K562 (cell line): ENCODE measurements at regions not wholly inside any gene's neighbourhood (a gene's known extent, or its start where the extent isn't known, plus 50 kb on each side); places are given as distances from the start of the nearest gene placed in this dataset.

Experiments used
- ATAC-seq: fragments of 200-7000 bp; cut with Tn5 transposase; 3 replicates; pipeline ENCODE4 v1.9.1; 2020; ENCODE audit warnings: moderate library complexity
- BruUV-seq: library from RNA; stranded (reverse); fragments of 400-500 nt; replicated peaks from 2 replicates; lab custom pipeline; 2021; lab: Mats Ljungman, UMichigan
- CTCF ChIA-PET: fragments of 300-600 bp; formaldehyde crosslinking; extraction: SDS; loops from one replicate; lab custom pipeline; 2021; ENCODE audit warnings: low intra/inter-chr PET ratio; lab: Yijun Ruan, JAX
- POLR2A ChIA-PET: fragments of 300-600, 350-650 bp; sonication (Branson Sonifier 250); formaldehyde crosslinking; extraction: SDS; loops from one replicate; lab custom pipeline; 2021; ENCODE audit warnings: antibody characterized with exemption, inconsistent platforms; lab: Yijun Ruan, JAX
- DNase-seq, 4 experiments: peaks; one replicate each; pipeline versions ENCODE4 v3.0.0 to v3.0.0-alpha.2; 2011 to 2018; ENCODE audit warnings: low spot score in 3 of 4, mixed read lengths in 3 of 4; ENCODE audit errors: extremely low read depth in 1 of 4
- FAIRE-seq: peaks from 2 replicates; lab custom pipeline; 2011; peaks lifted over from hg19 to GRCh38; lab: Jason Lieb, UNC
- H2AFZ ChIP-seq: 2 replicates; pipeline ENCODE4 v1.6.0; 2011; ENCODE audit warnings: low read depth, low read length, control low read depth, inconsistent platforms
- H3K27ac ChIP-seq: fragments of 200-600 bp; 3 replicates; pipeline ENCODE4 v1.8.0; 2011; ENCODE audit warnings: low read depth, mild to moderate bottlenecking, control low read depth, inconsistent platforms, low read length, moderate library complexity, mixed read lengths; ENCODE audit errors: extremely low read depth
- H3K27me3 ChIP-seq, 2 experiments: fragments of 300-600 bp in 1 of 2; 2 replicates in 1 of 2; 3 replicates in 1 of 2; pipeline versions ENCODE4 v1.6.0 to v1.8.0; 2011; ENCODE audit warnings: inconsistent platforms in 2 of 2, low read length in 2 of 2, mild to moderate bottlenecking in 1 of 2, mixed read lengths in 1 of 2, moderate library complexity in 1 of 2; ENCODE audit not compliant: control insufficient read depth in 2 of 2, insufficient read depth in 2 of 2
- H3K36me3 ChIP-seq: fragments of 300-600 bp; 3 replicates; pipeline ENCODE4 v1.8.0; 2011; ENCODE audit warnings: mild to moderate bottlenecking, low read length, inconsistent platforms; ENCODE audit not compliant: control insufficient read depth, insufficient read depth
- H3K4me1 ChIP-seq, 2 experiments: fragments of 200-600 bp in 1 of 2; replicated peaks in 1 of 2; 2 replicates in 1 of 2; 3 replicates in 1 of 2; pipeline versions ENCODE4 v1.5.1 to v1.8.0; 2011; ENCODE audit warnings: inconsistent platforms in 2 of 2, low read length in 2 of 2, mild to moderate bottlenecking in 1 of 2, mixed read lengths in 1 of 2, moderate library complexity in 1 of 2; ENCODE audit not compliant: control insufficient read depth in 2 of 2, insufficient read depth in 2 of 2
- H3K4me2 ChIP-seq: 2 replicates; pipeline ENCODE4 v1.6.1; 2011; ENCODE audit warnings: low read length, control low read depth, inconsistent platforms, mixed read lengths; ENCODE audit not compliant: insufficient read depth
- H3K4me3 ChIP-seq: fragments of 200-600 bp; sonication (generic), shearing (Covaris generic); 2 replicates; pipeline ENCODE4 v1.5.1; 2016; ENCODE audit warnings: control low read depth, inconsistent platforms
- H3K79me2 ChIP-seq: fragments of 200-600 bp; 3 replicates; pipeline ENCODE4 v1.8.0; 2011; ENCODE audit warnings: low read length, inconsistent platforms; ENCODE audit not compliant: control insufficient read depth, insufficient read depth
- H3K9ac ChIP-seq, 2 experiments: 2 replicates each; pipeline versions ENCODE4 v1.6.0 to v1.6.1; 2011; ENCODE audit warnings: low read depth in 2 of 2, low read length in 2 of 2, control low read depth in 1 of 2, inconsistent platforms in 1 of 2, mild to moderate bottlenecking in 1 of 2, mixed read lengths in 1 of 2; ENCODE audit not compliant: insufficient read depth in 1 of 2
- H3K9me1 ChIP-seq: one replicate; pipeline ENCODE4 v1.6.0; 2011; ENCODE audit warnings: inconsistent platforms, mild to moderate bottlenecking, low read length, moderate library complexity; ENCODE audit not compliant: control insufficient read depth, insufficient read depth
- H3K9me3 ChIP-seq: replicated peaks from 2 replicates; pipeline ENCODE4 v1.5.1; 2011; ENCODE audit warnings: low read depth, low read length, inconsistent platforms; ENCODE audit not compliant: control insufficient read depth, insufficient read depth
- H4K20me1 ChIP-seq: replicated peaks from 2 replicates; pipeline ENCODE4 v1.6.1; 2011; ENCODE audit warnings: low read length, inconsistent platforms, mixed read lengths; ENCODE audit not compliant: control insufficient read depth, insufficient read depth
- CEBPB ChIP-seq: fragments of 450-650 bp; IDR thresholded peaks from 2 replicates; pipeline ENCODE4 v1.6.1; 2016; ENCODE audit warnings: missing genetic modification characterization, missing compliant biosample characterization
- CEBPG ChIP-seq, 3 experiments: fragments of 200-800 bp in 1 of 3; sonication (Bioruptor generic) in 1 of 3; sonication (generic) in 1 of 3; formaldehyde crosslinking in 1 of 3; IDR thresholded peaks in 2 of 3; conservative IDR thresholded peaks in 1 of 3; 2 replicates each; pipeline versions ENCODE4 v1.6.1 to v1.8.0; 2016 to 2022; ENCODE audit warnings: missing compliant biosample characterization in 2 of 3, missing genetic modification characterization in 2 of 3, mild to moderate bottlenecking in 1 of 3, missing genetic modification reagents in 1 of 3
- DMBX1 ChIP-seq: fragments of 250-450 bp; sonication (Bioruptor Pico); IDR thresholded peaks from 2 replicates; pipeline ENCODE4 v1.8.0; 2022; ENCODE audit warnings: inconsistent platforms, mild to moderate bottlenecking, moderate library complexity, borderline replicate concordance
- FOXP4 ChIP-seq: sonication (generic); formaldehyde crosslinking; IDR thresholded peaks from 2 replicates; pipeline ENCODE4 v1.8.0; 2022; ENCODE audit warnings: mild to moderate bottlenecking, missing genetic modification reagents, borderline replicate concordance
- MCM2 ChIP-seq: fragments of 450-650 bp; IDR thresholded peaks from 2 replicates; pipeline ENCODE4 v1.6.1; 2017; ENCODE audit warnings: low read depth, mild to moderate bottlenecking
- RFX1 ChIP-seq: fragments of 450-650 bp; IDR thresholded peaks from 2 replicates; pipeline ENCODE4 v1.6.1; 2016; ENCODE audit warnings: mild to moderate bottlenecking, moderate library complexity
- WGBS: fragments of 100-300 bp; shearing (Covaris generic); methylation state at CpG from one replicate; pipeline ENCODE4 v1.1.6; 2016; ENCODE audit warnings: low coverage, mixed read lengths; ENCODE audit not compliant: insufficient coverage; ENCODE audit errors: missing lambda C conversion rate; 5-methylcytosine and 5-hydroxymethylcytosine counted together
- in situ Hi-C: fragments of 300-500 bp; cut with MboI; formaldehyde crosslinking; loops from 4 replicates; pipeline ENCODE4 v1.15.0; 2018; ENCODE audit warnings: inconsistent platforms, mixed read lengths
- intact Hi-C: fragments of 100-400 bp; cut with micrococcal nuclease; formaldehyde crosslinking; loops from 2 replicates; pipeline ENCODE4 v1.14.2; 2022

- DNase-seq (no peak), ATAC-seq (no peak), FAIRE-seq (no peak)
- Histone ChIP-seq H2AFZ (no peak overlapping the region), H3K9me1 (no peaks in the 10 kb centered on the region), H3K4me1 (no peaks in the 10 kb centered on the region), H3K9me3 (no peaks in the 10 kb centered on the region), H3K27me3 (peaks cover 0 to 10% of the 10 kb centered on the region in 2 experiments; a peak in 2 of 5 replicates), H3K27ac (no peak overlapping the region), H3K4me2 (no peak overlapping the region), H3K36me3 (no peaks in the 10 kb centered on the region), H3K4me3 (no peak overlapping the region), H3K79me2 (no peaks in the 10 kb centered on the region), H4K20me1 (no peaks in the 10 kb centered on the region), H3K9ac (no peak overlapping the region)
- WGBS, result 4% methylated on average over 9 of the region's 9 CpGs
- BruUV-seq, result no TSS peak
- intact Hi-C loops (no loop called here), in situ Hi-C loops (no loop called here)
- ChIA-PET CTCF (no interaction called here), POLR2A (interaction anchor here (0.6 kb wide), 1 partner anchor 944 kb away, joined by 3 read pairs; no protein-coding TSS in a partner anchor)
- no peak for TF ChIP-seq CEBPG (CRISPR knock-in tag; IDR thresholded peaks at IDR 0.05)
- peak in 1 of 2 experiments; percentile 86; a peak in 2 of 4 replicates for TF ChIP-seq CEBPG (tag; conservative IDR thresholded peaks at IDR 0.05 in 1 of 2, IDR thresholded peaks at IDR 0.05 in 1 of 2)
- no peak for TF ChIP-seq MCM2
- TF ChIP-seq RFX1, result peak; percentile 13; the same call in 1 of the 2 replicates
- TF ChIP-seq FOXP4 (CRISPR knock-in tag), result no peak
- no peak for TF ChIP-seq DMBX1
- TF ChIP-seq CEBPB, result peak; percentile 77
Observed at GRCh38 chr6:12586721-12587480, 129.7 kb upstream of the PHACTR1 start.
